RWPE2 (cell line): ENCODE measurements at regions not wholly inside any gene's neighbourhood (a gene's known extent, or its start where the extent isn't known, plus 50 kb on each side); places are given as distances from the start of the nearest gene placed in this dataset.

Experiments used
- ATAC-seq: fragments of 200-7000 bp; cut with Tn5 transposase; 3 replicates; pipeline ENCODE4 v1.9.1; 2021; ENCODE audit warnings: low read depth
- DNase-seq: peaks from one replicate; pipeline ENCODE4 v3.0.0-alpha.2; 2020; ENCODE audit warnings: low spot score
- H3K27ac ChIP-seq: fragments of 450-650 bp; 2 replicates; pipeline ENCODE4 v1.5.1; 2017; ENCODE audit warnings: mild to moderate bottlenecking; ENCODE audit not compliant: poor library complexity, severe bottlenecking
- H3K27me3 ChIP-seq: fragments of 250-450 bp; sonication (Bioruptor Pico); 2 replicates; pipeline ENCODE4 v1.5.1; 2021; ENCODE audit warnings: mild to moderate bottlenecking, moderate library complexity; ENCODE audit not compliant: insufficient read depth, poor library complexity, severe bottlenecking
- H3K36me3 ChIP-seq: fragments of 250-450 bp; sonication (Bioruptor Pico); 2 replicates; pipeline ENCODE4 v1.5.1; 2020; ENCODE audit warnings: low read depth, mild to moderate bottlenecking, moderate library complexity
- H3K4me1 ChIP-seq: fragments of 250-450 bp; sonication (Bioruptor Pico); 2 replicates; pipeline ENCODE4 v1.5.1; 2021; ENCODE audit warnings: mild to moderate bottlenecking, moderate library complexity; ENCODE audit not compliant: insufficient read depth, poor library complexity, severe bottlenecking
- H3K4me3 ChIP-seq: fragments of 250-450 bp; sonication (Bioruptor Pico); 2 replicates; pipeline ENCODE4 v1.5.1; 2021; ENCODE audit warnings: mild to moderate bottlenecking, moderate library complexity; ENCODE audit not compliant: severe bottlenecking
- H3K9me3 ChIP-seq: fragments of 250-450 bp; sonication (Bioruptor Pico); 2 replicates; pipeline ENCODE4 v1.5.1; 2021; ENCODE audit warnings: mild to moderate bottlenecking, moderate library complexity; ENCODE audit not compliant: severe bottlenecking
- TF ChIP-seq, protein P1 (sequence below): fragments of 450-650 bp; IDR thresholded peaks from one replicate; pipeline ENCODE4 v1.5.1; 2017; ENCODE audit warnings: mild to moderate bottlenecking, moderate library complexity; ENCODE audit not compliant: poor library complexity, severe bottlenecking

GRCh38 chr11:81839976-81840375, 893.7 kb downstream of the FAM181B start:
- no peak overlapping the region for H3K4me3 ChIP-seq
- ATAC-seq, result no peak
- H3K27me3 ChIP-seq, result no peaks in the 10 kb centered on the region
- no peak for DNase-seq
- H3K27ac ChIP-seq, result no peak overlapping the region
- TF ChIP-seq, protein P1, sequence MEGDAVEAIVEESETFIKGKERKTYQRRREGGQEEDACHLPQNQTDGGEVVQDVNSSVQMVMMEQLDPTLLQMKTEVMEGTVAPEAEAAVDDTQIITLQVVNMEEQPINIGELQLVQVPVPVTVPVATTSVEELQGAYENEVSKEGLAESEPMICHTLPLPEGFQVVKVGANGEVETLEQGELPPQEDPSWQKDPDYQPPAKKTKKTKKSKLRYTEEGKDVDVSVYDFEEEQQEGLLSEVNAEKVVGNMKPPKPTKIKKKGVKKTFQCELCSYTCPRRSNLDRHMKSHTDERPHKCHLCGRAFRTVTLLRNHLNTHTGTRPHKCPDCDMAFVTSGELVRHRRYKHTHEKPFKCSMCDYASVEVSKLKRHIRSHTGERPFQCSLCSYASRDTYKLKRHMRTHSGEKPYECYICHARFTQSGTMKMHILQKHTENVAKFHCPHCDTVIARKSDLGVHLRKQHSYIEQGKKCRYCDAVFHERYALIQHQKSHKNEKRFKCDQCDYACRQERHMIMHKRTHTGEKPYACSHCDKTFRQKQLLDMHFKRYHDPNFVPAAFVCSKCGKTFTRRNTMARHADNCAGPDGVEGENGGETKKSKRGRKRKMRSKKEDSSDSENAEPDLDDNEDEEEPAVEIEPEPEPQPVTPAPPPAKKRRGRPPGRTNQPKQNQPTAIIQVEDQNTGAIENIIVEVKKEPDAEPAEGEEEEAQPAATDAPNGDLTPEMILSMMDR, result no peak
- H3K36me3 ChIP-seq, result no peaks in the 10 kb centered on the region
- H3K4me1 ChIP-seq, result no peaks in the 10 kb centered on the region
- no peaks in the 10 kb centered on the region for H3K9me3 ChIP-seq

DNA sequence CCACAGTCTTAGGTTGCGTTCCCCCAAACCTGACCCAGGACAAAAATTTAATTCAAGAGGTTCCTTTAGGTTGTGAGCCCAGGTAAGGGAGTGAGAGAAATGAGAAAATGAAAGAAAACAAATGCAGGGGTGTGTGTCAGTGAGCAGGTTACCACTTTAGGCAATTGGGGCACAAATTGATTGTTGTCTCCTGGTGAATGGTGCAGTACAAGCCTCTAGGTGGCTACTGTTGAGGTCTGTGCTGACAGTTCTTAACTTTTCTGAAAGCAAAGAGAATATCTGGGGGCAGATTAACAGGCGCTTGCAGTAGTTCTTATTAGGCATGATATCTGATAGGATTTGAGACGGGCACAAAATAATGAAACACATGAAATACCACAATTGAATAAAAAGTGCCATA, 894.6 kb downstream of the FAM181B start:
- no peak for ATAC-seq
- H3K4me3 ChIP-seq, result no peak overlapping the region

GRCh38 chr11:81829976-81830375, 903.7 kb downstream of the FAM181B start:
- Histone ChIP-seq H3K9me3 (no peaks in the 10 kb centered on the region), H3K36me3 (no peaks in the 10 kb centered on the region), H3K27me3 (no peaks in the 10 kb centered on the region), H3K27ac (no peak overlapping the region), H3K4me1 (no peaks in the 10 kb centered on the region), H3K4me3 (no peak overlapping the region)
- DNase-seq (no peak), ATAC-seq (no peak)
- TF ChIP-seq, protein P1, result no peak

More for the DNA sequence above, 894.6 kb downstream of the FAM181B start:
- Histone ChIP-seq H3K27ac (no peak overlapping the region), H3K27me3 (no peaks in the 10 kb centered on the region), H3K9me3 (no peaks in the 10 kb centered on the region), H3K4me1 (no peaks in the 10 kb centered on the region), H3K36me3 (no peaks in the 10 kb centered on the region)
- TF ChIP-seq, protein P1, result no peak
- no peak for DNase-seq

GRCh38 chr11:81825346-81825745, 908.3 kb downstream of the FAM181B start:
- Histone ChIP-seq H3K9me3 (no peaks in the 10 kb centered on the region), H3K4me1 (no peaks in the 10 kb centered on the region), H3K36me3 (no peaks in the 10 kb centered on the region), H3K4me3 (no peak overlapping the region), H3K27me3 (no peaks in the 10 kb centered on the region), H3K27ac (no peak overlapping the region)
- no peak for DNase-seq
- no peak for ATAC-seq
- TF ChIP-seq, protein P1, result no peak

- no peaks in the 10 kb centered on the region for H3K36me3 ChIP-seq
- DNase-seq (no peak), ATAC-seq (no peak)
- H3K9me3 ChIP-seq, result no peaks in the 10 kb centered on the region
- no peaks in the 10 kb centered on the region for H3K4me1 ChIP-seq
- no peaks in the 10 kb centered on the region for H3K27me3 ChIP-seq
- TF ChIP-seq, protein P1, result no peak
- H3K4me3 ChIP-seq, result no peak overlapping the region
- no peak overlapping the region for H3K27ac ChIP-seq
Observed at GRCh38 chr11:81819462-81819861, 914.2 kb downstream of the FAM181B start.
